Fibroblast of lung (primary cell): ENCODE measurements at regions not wholly inside any gene's neighbourhood (a gene's known extent, or its start where the extent isn't known, plus 50 kb on each side); places are given as distances from the start of the nearest gene placed in this dataset.

ENCODE experiments used
- DNase-seq, 2 donors: peaks; one replicate each; pipeline versions ENCODE4 v3.0.0 to v3.0.0-alpha.2; 2010; ENCODE audit warnings: low read depth in 2 of 2
- H2AFZ ChIP-seq: 2 replicates; pipeline ENCODE4 v1.5.1; 2012; ENCODE audit warnings: low read length, control low read depth, inconsistent platforms
- H3K27ac ChIP-seq: 2 replicates; pipeline ENCODE4 v1.5.1; 2011; ENCODE audit warnings: low read length, control low read depth; ENCODE audit not compliant: insufficient read depth
- H3K27me3 ChIP-seq: 2 replicates; pipeline ENCODE4 v1.5.1; 2011; ENCODE audit warnings: mild to moderate bottlenecking, low read length; ENCODE audit not compliant: control insufficient read depth, insufficient read depth
- H3K36me3 ChIP-seq: 2 replicates; pipeline ENCODE4 v1.5.1; 2011; ENCODE audit warnings: low read length; ENCODE audit not compliant: control insufficient read depth, insufficient read depth
- H3K4me1 ChIP-seq: 2 replicates; pipeline ENCODE4 v1.5.1; 2011; ENCODE audit warnings: low read length; ENCODE audit not compliant: control insufficient read depth, insufficient read depth; ENCODE audit errors: extremely low read depth
- H3K4me2 ChIP-seq: 2 replicates; pipeline ENCODE4 v1.5.1; 2011; ENCODE audit warnings: low read length, control low read depth; ENCODE audit not compliant: insufficient read depth; ENCODE audit errors: extremely low read depth
- H3K4me3 ChIP-seq, 4 experiments: fragments of 200-600 bp in 1 of 4; sonication (generic) in 1 of 4; replicated peaks in 1 of 4; 2 replicates each; pipeline ENCODE4 v1.5.1; 2011 to 2016; ENCODE audit warnings: low read length in 4 of 4, low read depth in 3 of 4, mild to moderate bottlenecking in 3 of 4, control low read depth in 2 of 4, inconsistent platforms in 1 of 4, mixed read lengths in 1 of 4; ENCODE audit not compliant: insufficient read depth in 1 of 4; ENCODE audit errors: control extremely low read depth in 1 of 4
- H3K79me2 ChIP-seq: 2 replicates; pipeline ENCODE4 v1.5.1; 2012; ENCODE audit warnings: mild to moderate bottlenecking, low read length, inconsistent platforms; ENCODE audit not compliant: control insufficient read depth, insufficient read depth
- H3K9ac ChIP-seq: 2 replicates; pipeline ENCODE4 v1.5.1; 2011; ENCODE audit warnings: mild to moderate bottlenecking, low read length, control low read depth; ENCODE audit not compliant: insufficient read depth
- H3K9me3 ChIP-seq: 2 replicates; pipeline ENCODE4 v1.5.1; 2012; ENCODE audit warnings: low read depth, low read length; ENCODE audit not compliant: control insufficient read depth, insufficient read depth
- H4K20me1 ChIP-seq: 2 replicates; pipeline ENCODE4 v1.5.1; 2011; ENCODE audit warnings: low read length; ENCODE audit not compliant: control insufficient read depth, insufficient read depth; ENCODE audit errors: extremely low read depth
- EZH2 ChIP-seq: IDR thresholded peaks from 2 replicates; pipeline ENCODE4 v1.5.1; 2012; ENCODE audit warnings: low read length, control low read depth, mild to moderate bottlenecking; ENCODE audit errors: missing control alignments
- TF ChIP-seq, protein P1 (sequence below), 2 donors: IDR thresholded peaks in 1 of 2; conservative IDR thresholded peaks in 1 of 2; 1 replicate in 1 of 2; 2 replicates in 1 of 2; pipeline ENCODE4 v1.5.1; 2011 to 2012; ENCODE audit warnings: low read length in 2 of 2, control low read depth in 1 of 2, inconsistent platforms in 1 of 2, low read depth in 1 of 2, mild to moderate bottlenecking in 1 of 2

DNA sequence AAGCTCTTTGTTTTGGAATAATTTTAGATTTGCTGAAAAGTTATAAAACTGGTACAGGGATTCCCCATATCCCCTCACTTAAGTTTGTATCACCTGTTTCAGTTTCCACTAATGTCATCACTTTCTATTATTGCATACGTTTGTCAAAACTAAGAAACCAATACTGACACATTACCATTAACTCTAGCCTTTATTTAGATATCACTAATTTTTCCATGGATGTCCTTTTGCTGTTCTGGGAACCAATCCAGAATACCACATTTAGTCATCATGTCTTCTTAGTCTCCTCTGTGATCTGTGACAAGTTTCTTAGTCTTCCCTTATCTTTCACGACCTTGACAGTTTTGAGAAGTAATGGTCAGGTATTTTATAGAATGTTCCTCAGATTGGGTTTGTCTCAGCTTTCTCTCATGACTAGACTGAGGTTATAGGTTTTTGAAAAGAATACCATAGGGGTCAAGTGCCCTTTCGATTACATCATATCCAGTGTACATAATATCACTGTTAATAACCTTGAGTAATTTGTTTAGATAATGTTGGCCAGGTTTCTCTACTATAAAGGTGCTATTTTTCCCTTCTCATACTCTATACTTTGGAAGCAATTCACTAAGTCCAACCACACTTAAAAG is 51.9 kb upstream of the NMUR2 start:
- Histone ChIP-seq H3K27ac (no peak overlapping the region), H3K4me2 (no peak overlapping the region), H3K27me3 (no peaks in the 10 kb centered on the region), H3K9me3 (no peaks in the 10 kb centered on the region), H3K4me3 (no peak overlapping the region), H2AFZ (no peak overlapping the region), H3K4me1 (no peaks in the 10 kb centered on the region), H3K9ac (no peak overlapping the region), H4K20me1 (no peaks in the 10 kb centered on the region), H3K79me2 (no peaks in the 10 kb centered on the region), H3K36me3 (no peaks in the 10 kb centered on the region)
- no peak for DNase-seq
- TF ChIP-seq, protein P1, sequence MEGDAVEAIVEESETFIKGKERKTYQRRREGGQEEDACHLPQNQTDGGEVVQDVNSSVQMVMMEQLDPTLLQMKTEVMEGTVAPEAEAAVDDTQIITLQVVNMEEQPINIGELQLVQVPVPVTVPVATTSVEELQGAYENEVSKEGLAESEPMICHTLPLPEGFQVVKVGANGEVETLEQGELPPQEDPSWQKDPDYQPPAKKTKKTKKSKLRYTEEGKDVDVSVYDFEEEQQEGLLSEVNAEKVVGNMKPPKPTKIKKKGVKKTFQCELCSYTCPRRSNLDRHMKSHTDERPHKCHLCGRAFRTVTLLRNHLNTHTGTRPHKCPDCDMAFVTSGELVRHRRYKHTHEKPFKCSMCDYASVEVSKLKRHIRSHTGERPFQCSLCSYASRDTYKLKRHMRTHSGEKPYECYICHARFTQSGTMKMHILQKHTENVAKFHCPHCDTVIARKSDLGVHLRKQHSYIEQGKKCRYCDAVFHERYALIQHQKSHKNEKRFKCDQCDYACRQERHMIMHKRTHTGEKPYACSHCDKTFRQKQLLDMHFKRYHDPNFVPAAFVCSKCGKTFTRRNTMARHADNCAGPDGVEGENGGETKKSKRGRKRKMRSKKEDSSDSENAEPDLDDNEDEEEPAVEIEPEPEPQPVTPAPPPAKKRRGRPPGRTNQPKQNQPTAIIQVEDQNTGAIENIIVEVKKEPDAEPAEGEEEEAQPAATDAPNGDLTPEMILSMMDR (conservative IDR thresholded peaks at IDR 0.05 in 1 of 2, IDR thresholded peaks at IDR 0.05 in 1 of 2; ENCODE audit: low read depth in 1 of 2, low read length in 2 of 2): no peak
- no peak for TF ChIP-seq EZH2

DNA sequence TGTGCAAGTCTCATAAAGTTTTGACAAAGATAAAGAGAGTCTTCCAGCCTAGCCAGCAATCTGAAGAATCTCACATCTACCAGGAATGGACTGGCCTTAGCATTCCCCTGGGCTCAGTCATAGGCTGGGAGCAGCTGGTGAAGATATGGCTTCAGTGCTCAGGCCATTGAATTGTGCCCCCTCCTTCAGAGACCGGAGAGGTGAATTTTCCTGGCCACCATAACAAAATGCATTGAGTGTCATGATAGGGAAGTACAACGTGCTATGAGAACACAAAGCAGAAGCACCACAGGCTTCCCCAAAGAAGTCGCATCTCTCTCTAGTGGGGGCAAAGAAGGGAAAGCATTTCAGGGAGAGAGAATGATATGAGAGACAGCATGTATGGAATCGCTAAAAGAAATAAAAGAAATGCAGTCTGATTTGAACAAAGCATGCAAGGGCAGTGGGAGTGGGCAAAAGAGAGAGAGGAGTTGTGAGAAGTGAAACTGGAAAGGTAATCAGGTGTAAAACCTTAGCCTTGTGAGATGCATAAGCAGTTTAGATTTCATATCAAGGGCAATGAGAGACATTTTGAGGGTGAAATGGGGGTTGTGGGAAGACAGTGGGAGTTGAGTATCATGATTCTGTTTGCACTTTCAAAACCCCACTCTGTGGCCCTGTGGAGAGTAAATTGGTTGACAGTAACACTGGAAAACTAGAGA is 57.1 kb upstream of the NMUR2 start:
- Histone ChIP-seq H3K9me3 (no peaks in the 10 kb centered on the region), H3K4me3 (no peak overlapping the region), H4K20me1 (no peaks in the 10 kb centered on the region), H3K36me3 (no peaks in the 10 kb centered on the region), H3K9ac (no peak overlapping the region), H3K27ac (no peak overlapping the region), H3K4me2 (no peak overlapping the region), H3K4me1 (no peaks in the 10 kb centered on the region), H3K79me2 (no peaks in the 10 kb centered on the region), H2AFZ (no peak overlapping the region), H3K27me3 (no peaks in the 10 kb centered on the region)
- no peak for DNase-seq
- no peak for TF ChIP-seq EZH2
- TF ChIP-seq, protein P1 (conservative IDR thresholded peaks at IDR 0.05 in 1 of 2, IDR thresholded peaks at IDR 0.05 in 1 of 2; ENCODE audit: low read depth in 1 of 2, low read length in 2 of 2): peak in 1 of 2 donors; percentile 14

DNA sequence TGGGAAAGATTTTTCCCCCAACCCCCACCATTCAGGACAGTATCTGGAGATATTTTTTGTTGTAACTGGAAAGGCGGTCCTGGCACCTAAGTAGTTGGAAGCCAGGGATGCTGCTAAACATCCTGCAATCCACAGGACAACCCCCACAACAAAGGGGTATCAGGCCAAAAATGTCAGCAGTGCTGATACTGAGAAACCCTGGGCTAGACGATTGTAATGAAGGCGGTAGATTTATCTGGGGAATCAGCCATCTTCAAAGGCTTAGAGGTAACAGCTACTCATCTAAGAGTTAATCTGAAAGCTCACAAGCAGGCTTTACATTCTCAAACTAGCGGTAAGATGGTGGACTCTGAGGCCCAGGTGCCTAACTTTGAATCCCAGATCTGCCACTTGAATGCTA is 59.0 kb upstream of the NMUR2 start:
- Histone ChIP-seq H3K36me3 (no peaks in the 10 kb centered on the region), H2AFZ (no peak overlapping the region), H3K27ac (no peak overlapping the region), H3K9ac (no peak overlapping the region), H4K20me1 (no peaks in the 10 kb centered on the region), H3K9me3 (no peaks in the 10 kb centered on the region), H3K4me2 (no peak overlapping the region), H3K79me2 (no peaks in the 10 kb centered on the region), H3K4me3 (no peak overlapping the region), H3K27me3 (no peaks in the 10 kb centered on the region), H3K4me1 (no peaks in the 10 kb centered on the region)
- DNase-seq: no peak
- TF ChIP-seq EZH2: no peak
- TF ChIP-seq, protein P1 (conservative IDR thresholded peaks at IDR 0.05 in 1 of 2, IDR thresholded peaks at IDR 0.05 in 1 of 2; ENCODE audit: low read depth in 1 of 2, low read length in 2 of 2): no peak
